Vagina (tissue), 2 donors: ENCODE measurements at regions not wholly inside any gene's neighbourhood (a gene's known extent, or its start where the extent isn't known, plus 50 kb on each side); places are given as distances from the start of the nearest gene placed in this dataset.

ENCODE experiments used
- POLR2A ChIP-seq, 2 donors: fragments of 450-650 bp; IDR thresholded peaks; one replicate each; pipeline ENCODE4 v1.6.1; 2017; ENCODE audit warnings: antibody characterized with exemption in 2 of 2, mild to moderate bottlenecking in 2 of 2, moderate library complexity in 2 of 2
- POLR2AphosphoS5 ChIP-seq, 2 donors: sonication (generic); formaldehyde crosslinking; IDR thresholded peaks; one replicate each; pipeline ENCODE4 v1.9.0; 2017; ENCODE audit warnings: antibody characterized with exemption in 2 of 2, mild to moderate bottlenecking in 2 of 2, low read depth in 1 of 2; ENCODE audit not compliant: insufficient read depth in 1 of 2

- TF ChIP-seq POLR2AphosphoS5 (IDR thresholded peaks at IDR 0.05; ENCODE audit: insufficient read depth in 1 of 2, low read depth in 1 of 2) (no peak), POLR2A (IDR thresholded peaks at IDR 0.05) (no peak)
Measured at GRCh38 chr4:45399116-45399515, 672.8 kb upstream of the GNPDA2 start.
